ENCODE measurements at regions not wholly inside any gene's neighbourhood (a gene's known extent, or its start where the extent isn't known, plus 50 kb on each side); places are given as distances from the start of the nearest gene placed in this dataset.

- TF ChIP-seq POLR2AphosphoS5 (IDR thresholded peaks at IDR 0.05; ENCODE audit: low read depth, low read length) (no peak), POLR2A (IDR thresholded peaks at IDR 0.05; ENCODE audit: low read depth, low read length) (no peak), TAF1 (IDR thresholded peaks at IDR 0.05; ENCODE audit: low read depth, low read length) (no peak)
Measured at GRCh38 chr16:80019395-80019794, 418.9 kb upstream of the MAF start.
